GM18511 (cell line): ENCODE measurements at regions not wholly inside any gene's neighbourhood (a gene's known extent, or its start where the extent isn't known, plus 50 kb on each side); places are given as distances from the start of the nearest gene placed in this dataset.
"Not testable (repeated sequence)": the region's sequence is repeated elsewhere in the genome, so short reads cannot be mapped to it uniquely, and the experiment has no call there.

Experiments
- ATAC-seq: cut with Tn5 transposase; IDR thresholded peaks from one replicate; pipeline ENCODE4 v1.9.1; 2021; ENCODE audit warnings: mild to moderate bottlenecking, moderate library complexity; ENCODE audit not compliant: unreplicated experiment

DNA sequence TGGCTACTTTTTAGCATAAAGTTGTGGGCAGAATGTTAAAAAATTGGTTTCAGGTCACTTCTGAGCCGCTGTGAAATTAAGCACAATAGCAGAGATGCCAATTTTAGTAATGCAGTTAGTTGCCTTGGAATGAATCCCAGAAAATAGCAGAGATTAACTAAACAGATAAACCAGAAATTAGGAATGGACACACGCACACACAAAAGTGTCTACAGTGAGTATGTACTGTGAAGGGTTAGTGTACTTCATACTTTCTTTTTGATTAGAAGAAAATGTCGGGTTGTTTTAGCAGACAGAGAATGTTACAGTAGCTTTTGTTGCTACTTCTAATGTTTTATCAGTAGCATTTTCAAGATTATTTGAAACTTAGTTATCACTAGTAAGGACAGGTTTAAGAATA is 106.7 kb downstream of the LEPR start:
- ATAC-seq, result no peak

- no peak for ATAC-seq
Measured at GRCh38 chr1:65527707-65528503, 107.4 kb downstream of the LEPR start.

- ATAC-seq, result no peak
Measured at GRCh38 chr1:65531972-65532570, 111.6 kb downstream of the LEPR start.

GRCh38 chr1:65535981-65536380 is 115.5 kb downstream of the LEPR start:
- ATAC-seq, result no peak

GRCh38 chr1:65538086-65538485 is 117.6 kb downstream of the LEPR start:
- no peak for ATAC-seq

DNA sequence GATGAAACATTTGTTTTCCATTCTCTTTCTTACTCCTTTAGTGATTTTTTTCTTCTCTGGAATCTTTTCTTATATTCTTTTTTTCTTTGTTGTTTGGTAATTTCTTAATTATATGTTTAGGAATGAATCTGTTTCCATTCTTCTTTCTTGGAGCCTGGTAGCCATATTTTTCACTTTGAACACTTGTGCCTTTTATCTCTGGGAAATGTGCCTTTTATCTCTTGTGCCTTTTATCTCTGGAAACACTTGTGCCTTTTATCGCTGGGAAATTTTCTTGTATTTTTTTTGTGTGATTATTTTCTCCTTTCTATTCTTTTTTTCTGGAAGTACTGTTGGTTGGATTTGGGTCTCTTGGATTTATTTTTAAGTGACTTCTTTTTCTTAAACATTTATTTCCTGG is 118.2 kb downstream of the LEPR start:
- no peak for ATAC-seq

DNA sequence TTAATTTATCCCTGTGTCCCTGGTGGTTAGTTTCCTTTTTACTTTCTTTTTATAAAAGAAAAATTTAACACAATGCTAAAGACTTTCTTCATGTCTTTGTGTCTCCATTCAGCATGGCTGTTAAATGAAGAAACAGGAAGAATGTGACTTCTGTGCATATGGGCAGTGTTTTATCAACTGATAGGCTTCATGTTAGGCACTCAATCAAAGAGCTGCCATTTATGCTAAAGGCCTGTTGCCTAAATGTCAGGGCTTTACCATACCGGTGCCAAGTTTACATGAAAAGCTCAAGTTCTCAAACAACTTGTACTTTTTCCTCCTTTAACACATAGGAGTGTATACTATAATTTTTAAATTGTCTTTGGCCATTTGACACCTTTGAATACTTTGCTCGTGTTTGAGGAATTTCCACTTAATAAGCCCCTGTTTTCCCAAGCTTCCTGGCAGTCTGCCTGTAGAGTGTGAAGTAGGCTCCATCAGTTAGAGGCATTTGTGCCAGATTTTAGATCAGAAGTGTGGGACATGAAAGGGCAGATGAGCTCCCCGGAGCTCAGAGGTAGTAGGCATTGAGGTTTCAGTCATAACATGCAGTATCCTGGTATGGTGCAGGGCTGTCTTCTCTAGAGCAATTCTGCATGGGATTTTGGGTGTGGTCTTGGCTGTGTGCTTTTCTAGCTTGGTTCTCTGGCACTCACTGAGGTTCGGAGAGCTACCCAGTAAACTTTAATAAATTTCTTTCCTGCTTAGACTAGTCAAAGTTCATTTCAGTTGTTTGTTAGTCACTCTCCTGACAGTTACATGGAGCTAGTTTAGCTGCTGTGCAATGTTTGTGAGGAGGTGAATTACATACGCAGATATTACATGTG is 119.0 kb downstream of the LEPR start:
- ATAC-seq, result no peak

DNA sequence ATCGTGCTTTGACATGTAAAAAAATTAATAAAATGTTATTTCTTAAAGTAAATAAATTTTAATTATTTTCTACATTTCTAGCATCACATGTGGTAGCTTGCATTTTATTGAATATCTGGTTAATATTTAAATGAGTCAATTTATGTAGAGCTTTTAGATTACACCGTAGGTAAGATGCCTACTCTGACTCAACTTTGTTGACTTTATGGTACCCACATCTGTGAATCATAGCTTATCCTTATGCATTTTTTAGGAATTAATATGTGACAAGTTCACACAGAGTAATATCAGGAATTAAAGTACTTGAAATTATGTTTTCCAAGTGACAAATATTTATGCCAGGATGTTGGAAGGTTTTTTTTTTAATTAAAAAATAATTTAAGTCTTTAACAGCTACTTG is 120.7 kb downstream of the LEPR start:
- no peak for ATAC-seq

- no peak for ATAC-seq
Measured at GRCh38 chr1:65541865-65542264, 121.4 kb downstream of the LEPR start.

DNA sequence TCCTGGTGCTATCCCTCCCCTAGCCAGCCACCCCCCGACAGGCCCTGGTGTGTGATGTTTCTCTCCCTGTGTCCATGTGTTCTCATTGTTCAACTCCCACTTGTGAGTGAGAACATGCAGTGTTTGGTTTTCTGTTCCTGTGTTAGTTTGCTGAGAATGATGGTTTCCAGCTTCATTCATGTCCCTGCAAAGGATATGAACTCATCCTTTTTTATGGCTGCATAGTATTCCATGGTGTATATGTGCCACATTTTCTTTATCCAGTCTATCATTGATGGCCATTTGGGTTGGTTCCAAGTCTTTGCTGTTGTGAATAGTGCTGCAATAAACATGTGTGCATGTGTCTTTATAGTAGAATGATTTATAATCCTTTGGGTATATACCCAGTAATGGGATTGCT is 122.1 kb downstream of the LEPR start:
- ATAC-seq, result not testable (repeated sequence)

DNA sequence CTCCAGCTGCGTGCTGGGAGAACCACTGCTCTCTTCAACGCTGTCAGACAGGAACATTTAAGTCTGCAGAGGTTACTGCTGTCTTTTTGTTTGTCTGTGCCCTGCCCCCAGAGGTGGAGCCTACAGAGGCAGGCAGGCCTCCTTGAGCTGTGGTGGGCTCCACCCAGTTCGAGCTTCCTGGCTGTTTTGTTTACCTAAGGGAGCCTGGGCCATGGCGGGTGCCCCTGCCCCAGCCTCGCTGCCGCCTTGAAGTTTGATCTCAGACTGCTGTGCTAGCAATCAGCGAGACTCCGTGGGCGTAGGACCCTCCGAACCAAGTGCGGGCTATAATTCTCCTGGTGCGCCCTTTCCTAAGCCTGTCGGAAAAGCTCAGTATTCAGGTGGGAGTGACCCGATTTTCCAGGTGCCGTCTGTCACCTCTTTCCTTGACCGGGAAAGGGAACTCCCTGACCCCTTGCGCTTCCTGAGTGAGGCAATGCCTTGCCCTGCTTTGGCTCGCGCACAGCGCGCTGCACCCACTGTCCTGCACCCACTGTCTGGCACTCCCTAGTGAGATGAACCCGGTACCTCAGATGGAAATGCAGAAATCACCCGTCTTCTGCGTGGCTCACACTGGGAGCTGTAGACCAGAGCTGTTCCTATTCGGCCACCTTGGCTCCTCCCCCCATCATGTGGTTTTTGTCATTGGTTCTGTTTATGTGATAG is 130.0 kb downstream of the LEPR start:
- ATAC-seq, result not testable (repeated sequence)

GRCh38 chr1:65552484-65552883 is 132.0 kb downstream of the LEPR start:
- ATAC-seq, result not testable (repeated sequence)

DNA sequence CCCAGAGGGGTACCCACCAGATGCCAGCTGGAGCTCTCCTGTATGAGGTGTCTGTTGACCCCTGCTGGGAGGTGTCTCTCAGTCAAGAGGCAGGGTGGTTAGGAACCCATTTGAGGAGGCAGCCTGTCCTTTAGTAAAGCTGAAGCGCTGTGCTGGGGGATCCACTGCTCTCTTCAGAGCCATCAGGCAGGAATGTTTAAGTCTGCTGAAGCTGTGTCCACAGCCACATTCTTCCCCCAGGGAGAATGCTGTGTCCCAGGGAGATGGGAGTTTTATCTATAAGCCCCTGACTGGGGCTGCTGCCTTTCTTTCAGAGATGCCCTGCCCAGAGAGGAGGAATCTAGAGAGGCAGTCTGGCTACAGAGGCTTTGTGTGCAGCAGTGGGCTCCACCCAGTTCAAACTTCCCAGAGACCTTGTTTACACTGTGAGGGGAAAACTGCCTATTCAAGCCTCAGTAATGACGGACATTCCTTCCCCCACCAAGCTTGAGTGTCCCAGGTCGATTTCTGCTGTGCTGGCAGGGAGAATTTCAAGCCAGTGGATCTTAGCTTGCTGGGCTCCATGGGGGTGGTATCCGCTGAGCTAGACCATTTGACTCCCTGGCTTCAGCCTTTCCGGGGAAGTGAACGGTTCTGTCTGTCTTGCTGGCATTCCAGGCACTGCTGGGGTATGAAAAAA is 133.8 kb downstream of the LEPR start:
- ATAC-seq, result not testable (repeated sequence)

DNA sequence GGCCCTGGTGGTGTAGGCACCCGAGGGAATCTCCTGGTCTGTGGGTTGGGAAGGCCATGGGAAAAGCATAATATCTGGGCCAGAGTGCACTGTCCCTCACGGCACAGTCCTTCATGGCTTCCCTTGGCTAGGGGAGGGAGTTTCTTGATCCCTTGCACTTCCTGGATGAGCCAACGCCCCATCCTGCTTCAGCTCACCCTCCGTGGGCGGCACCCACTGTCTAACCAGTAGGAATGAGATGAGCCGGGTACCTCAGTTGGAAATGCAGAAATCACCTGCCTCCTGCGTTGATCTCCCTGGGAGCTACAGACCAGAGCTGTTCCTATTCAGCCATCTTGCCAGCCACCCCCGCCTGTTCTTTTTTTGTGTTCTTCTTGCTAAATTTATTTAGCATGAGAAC is 134.4 kb downstream of the LEPR start:
- no peak for ATAC-seq

GRCh38 chr1:65558215-65558614 is 137.7 kb downstream of the LEPR start:
- no peak for ATAC-seq

- no peak for ATAC-seq
Measured at GRCh38 chr1:65564493-65564892, 144.0 kb downstream of the LEPR start.

GRCh38 chr1:65568285-65568684 is 147.8 kb downstream of the LEPR start:
- no peak for ATAC-seq

DNA sequence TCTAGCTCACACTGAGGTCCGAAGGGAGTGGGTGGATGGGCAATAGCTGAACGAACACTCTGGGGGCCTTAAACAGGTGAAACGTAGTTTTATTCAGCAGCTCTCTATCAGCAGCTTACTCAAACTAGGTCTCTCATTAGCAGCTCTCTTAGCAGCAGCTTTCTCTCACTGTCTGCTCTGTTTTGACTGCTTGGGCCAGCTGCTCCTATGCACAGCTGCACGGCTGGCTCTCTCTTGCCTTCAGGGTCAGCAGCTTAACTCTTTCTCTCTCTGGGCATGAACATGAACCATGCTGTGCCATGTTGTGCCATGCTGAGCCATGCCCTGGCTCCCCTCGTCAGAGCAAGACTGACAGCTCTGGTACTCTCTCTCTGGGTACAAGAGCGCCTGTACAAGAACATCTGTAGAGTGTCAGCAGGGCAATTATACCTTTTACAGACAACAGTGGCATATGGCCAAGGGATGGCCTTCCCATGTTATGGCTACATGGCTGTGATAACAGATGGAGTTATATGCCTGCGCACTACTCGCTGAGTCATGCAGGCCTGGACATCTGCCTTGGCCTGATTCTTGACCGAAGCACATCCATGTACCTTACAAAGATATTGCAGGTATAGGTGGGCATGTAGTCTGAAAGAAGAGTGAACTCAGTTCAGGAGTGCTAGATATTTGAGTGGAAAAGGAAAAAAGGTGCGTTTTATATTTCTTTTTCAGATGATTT is 152.4 kb downstream of the LEPR start:
- ATAC-seq, result no peak

- ATAC-seq, result no peak
Measured at GRCh38 chr1:65577278-65577677, 156.8 kb downstream of the LEPR start.

- not testable (repeated sequence) for ATAC-seq
Measured at GRCh38 chr1:65577982-65578381, 157.5 kb downstream of the LEPR start.
